Esophagus mucosa (tissue), 1 donor: ENCODE measurements at regions not wholly inside any gene's neighbourhood (a gene's known extent, or its start where the extent isn't known, plus 50 kb on each side); places are given as distances from the start of the nearest gene placed in this dataset.

Source experiments
- ATAC-seq: fragments of 200-7000 bp; cut with Tn5 transposase; one replicate; pipeline ENCODE4 v1.9.1; 2020
- donor health status: DM: yes; HTN: yes; CAD: no.

DNA sequence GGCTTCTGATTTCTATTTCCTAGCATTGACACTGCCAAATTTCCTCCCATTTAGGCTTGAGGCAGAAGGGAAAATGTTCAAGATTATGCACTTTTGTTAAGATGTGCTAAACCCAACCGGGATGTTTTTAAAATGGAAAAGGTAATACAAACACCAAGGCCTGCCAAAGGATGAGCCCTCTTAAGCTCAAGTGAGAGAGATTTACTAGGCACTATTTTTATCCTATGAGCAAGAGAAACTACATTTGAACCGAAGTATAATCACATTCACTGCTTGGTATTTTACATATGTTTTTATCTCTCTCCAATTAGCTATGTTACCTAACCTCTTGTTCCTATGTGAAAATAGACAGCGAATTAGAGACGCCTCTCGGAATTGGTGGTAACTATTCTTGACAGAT is 295.8 kb downstream of the GABRB3 start:
- no peak for ATAC-seq

DNA sequence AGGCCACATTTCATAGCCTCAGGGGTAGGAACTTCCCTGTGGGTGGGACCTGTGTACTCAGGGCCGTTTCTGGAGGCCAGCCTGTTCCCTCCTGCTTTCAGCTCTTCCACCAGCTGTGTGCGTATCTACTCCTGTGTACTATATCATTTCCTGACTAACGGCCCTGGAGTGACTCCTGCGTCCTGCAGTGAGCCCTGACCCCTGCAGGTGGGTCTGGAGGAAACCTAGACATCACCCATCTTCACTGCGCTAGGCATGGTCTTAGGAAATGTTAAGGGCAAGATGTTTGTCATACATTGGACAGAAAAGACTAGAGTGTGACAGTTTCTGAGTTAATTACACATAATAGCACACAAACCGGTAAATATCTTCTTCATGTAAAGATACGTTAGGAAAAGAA is 297.3 kb downstream of the GABRB3 start:
- ATAC-seq, result no peak

DNA sequence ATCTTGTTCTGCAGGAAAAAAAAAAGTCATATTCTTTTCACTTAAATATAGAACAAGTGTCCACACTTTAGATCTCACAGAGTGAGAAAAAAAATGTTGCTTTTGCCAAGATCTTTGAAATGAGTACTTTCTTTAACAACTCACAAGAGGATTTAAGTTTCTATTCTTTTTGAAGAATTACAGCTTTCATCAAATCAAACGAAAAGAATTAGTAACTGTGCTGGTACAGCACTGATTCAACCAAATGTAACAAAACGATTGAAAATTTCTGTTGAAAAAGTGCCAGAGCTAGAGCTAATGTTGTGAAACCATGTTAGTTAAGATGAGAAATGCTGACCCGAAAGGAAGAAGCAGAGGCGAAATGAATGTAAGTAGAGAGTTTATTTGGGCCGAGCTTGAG is 300.2 kb downstream of the GABRB3 start:
- ATAC-seq, result no peak

DNA sequence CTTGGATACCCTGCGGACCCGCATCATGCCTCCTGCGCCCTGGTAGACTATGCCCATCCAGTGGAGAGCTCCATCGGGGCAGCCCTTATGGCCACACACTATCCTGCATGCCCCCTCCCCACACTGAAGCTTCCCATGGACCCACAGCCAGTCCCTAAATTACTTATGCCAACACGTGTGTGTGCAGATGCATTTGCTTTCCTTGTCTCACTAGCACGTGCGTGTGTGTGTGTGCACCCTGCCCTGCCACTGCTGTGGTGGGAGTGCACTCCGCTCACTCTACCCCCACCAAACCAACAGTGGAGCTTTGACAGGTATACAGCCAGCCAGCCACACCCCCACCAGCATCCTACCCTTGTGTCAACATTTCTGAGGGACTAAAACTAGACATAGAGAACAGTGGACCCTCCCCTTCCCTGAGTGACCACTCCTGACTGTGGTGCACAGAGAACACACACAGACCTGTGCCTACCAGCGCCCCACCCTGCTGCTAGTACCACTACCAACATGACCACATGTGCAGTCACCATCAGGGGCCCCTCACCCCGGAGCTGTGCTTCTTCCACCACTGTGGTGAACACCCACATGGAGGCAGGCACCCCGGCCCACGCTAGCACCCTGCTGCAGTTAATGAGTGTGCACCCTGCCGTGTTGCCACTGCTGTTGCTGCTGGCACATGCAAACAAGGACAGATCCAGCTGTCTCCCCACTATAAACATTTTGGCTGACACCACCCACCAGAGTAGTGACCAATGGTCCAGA is 310.8 kb downstream of the GABRB3 start:
- no peak for ATAC-seq

DNA sequence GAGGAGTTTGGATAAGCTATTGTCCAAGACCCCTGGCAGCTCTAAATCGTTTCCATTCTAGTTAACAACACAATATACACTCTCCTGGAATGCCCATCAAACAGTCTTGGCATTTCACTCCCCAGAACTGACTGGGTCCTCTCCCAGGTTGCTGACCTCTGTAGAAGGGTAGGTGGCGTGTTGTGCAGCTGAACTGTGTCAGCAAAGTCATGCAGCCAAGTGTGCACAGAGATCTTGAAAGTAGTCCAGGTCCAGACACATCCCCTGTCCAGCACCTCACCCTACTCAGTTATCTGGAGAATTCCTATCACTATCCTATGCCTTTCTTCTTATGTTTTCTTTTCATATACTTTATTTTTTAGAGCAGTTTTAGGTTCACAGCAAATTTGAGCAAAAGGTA is 312.7 kb downstream of the GABRB3 start:
- ATAC-seq, result no peak

DNA sequence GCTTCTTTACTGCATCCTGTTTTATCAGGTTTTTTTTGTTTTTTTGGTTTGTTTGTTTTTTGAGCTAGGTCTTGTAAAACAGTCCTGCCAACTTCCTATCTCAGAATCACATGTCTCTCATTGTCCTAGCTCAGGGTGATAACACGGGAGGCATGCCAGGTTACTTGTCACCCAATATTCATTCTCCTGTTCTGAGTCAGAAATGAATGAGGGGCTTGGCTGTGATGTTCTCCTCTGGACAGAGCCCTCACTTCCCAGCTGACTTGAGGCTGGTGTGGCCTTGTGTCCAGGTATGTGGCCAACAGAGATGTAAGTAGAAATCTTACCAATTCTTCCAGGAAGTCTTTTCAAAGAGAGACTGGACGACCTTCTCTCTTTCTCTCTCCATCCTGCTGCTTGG is 317.0 kb downstream of the GABRB3 start:
- ATAC-seq, result no peak

DNA sequence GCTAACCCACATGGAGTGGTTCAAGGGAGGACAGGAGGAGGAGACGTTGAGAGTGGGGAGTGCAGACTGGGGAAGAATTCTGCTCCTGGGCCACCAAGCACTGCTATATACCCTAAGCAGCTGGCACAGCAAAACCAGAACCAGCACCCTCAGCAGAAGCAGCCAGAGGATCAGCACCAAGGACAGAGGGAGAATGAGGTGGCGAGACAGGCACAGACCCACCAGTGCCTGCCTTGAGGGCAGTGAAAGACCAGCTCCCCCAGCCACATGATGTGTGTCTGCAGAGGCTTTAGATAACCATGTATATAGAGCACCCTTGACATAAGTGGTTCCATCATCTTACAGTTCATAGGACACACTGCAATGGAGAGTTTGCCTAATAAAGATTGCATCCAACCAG is 319.0 kb downstream of the GABRB3 start:
- no peak for ATAC-seq

DNA sequence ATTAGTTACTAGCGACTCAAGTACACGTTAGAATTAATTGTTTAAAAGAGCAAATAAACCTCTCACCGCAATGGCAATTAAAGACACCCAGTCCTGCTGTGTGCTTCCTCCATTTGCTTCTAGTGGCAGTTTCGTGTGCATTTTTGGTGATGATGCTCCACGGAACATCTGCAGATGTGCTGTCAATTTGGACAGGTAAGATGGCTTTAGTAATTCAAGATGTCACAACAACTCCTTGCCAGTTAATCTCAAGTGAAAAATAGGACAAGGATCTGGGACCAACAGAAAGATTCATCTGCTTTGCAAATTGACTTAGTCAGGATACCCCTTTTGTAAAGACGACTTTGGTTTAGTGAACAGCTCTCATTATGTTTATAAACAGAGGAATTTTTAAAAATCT is 320.9 kb downstream of the GABRB3 start:
- no peak for ATAC-seq

DNA sequence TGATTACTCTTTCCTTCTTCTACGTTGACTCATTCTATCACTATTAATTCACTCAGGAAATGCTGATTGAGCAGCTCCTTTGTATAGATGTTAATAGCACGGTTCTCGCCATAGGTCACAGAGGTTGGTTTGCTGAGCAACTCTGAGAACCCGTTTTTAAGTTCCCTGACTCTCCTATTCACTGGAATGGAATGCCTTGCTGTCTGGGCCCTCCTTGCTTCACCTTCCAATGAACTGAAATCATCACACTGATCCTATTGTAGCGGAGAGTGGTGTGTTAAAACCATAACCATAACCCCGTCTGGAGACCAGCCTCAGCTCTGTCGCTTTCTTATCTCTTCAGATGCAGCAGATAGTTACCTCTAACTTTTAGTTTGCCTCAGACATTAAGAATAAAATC is 323.6 kb downstream of the GABRB3 start:
- no peak for ATAC-seq

DNA sequence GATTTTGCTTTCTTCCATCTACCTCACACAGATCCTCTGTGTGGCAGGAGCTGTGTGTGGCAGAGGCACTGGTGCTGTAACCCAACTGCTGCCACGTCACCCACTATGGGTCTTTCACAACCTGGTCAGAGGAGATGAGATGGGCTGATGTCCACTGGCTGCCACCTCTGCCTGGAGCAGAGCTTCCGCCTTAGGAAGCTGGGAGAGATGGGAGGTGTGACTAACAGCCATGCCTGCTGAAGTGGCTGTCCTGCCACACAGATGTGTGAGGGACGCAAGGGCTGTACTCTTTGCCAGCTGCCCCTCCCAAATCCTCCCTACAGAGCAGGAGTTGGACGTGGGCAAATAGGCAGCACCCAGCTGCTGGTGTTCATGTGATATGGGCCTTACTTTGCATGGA is 329.5 kb downstream of the GABRB3 start:
- ATAC-seq, result no peak

DNA sequence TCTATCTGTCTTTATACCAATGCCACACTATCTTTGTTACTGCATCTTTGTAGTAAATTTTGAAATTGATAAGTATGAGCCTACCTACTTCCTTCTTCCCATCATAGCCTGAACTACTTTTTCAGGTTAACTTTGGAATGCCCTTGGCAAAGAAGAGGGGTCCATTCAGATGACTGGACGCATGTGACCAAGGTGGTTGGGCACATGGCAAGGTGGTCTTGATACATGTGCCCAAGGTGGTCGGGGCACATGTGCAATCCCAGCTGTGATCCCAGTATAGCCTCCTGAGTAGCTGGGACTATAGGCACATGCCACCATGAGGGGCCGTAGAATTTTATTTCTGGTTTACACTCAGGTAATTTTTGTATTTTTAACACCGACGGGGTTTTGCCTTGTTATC is 330.2 kb downstream of the GABRB3 start:
- ATAC-seq, result no peak

DNA sequence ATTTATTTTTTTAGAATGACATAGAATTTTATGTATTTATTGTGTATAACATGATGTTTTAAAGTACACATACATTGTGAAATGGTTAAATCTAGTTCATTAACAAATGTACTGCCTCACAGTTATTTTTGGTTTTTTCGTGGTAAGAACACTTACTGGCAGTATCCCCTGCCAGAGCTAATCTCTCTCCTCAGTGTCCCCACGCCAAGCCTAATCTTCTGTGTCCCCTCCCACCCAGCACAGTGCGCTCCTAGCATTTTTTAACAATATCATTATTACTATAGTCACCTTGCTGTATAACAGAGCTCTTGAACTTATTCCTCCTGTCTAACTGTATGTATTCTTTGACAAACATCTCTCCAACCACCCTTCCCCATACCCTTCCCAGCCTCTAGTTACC is 333.2 kb downstream of the GABRB3 start:
- no peak for ATAC-seq

DNA sequence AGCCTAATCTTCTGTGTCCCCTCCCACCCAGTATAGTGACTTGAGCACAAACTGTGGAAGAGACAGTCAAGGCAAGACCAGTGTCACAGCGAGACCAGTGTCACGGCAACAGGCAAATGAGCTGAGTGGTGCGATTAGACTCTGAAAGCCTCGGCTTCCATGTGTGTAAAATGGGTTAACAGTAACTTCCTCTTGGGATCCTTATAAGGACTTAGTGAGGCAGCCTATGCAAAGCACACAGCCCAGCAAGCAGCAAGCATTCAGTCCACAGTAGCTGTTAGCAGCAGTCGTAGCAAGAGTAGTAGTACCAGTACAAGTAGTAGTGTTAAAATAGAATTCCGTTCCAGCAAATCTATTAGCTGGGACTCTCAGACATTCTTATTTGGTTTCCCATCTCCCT is 334.1 kb downstream of the GABRB3 start:
- ATAC-seq, result no peak

DNA sequence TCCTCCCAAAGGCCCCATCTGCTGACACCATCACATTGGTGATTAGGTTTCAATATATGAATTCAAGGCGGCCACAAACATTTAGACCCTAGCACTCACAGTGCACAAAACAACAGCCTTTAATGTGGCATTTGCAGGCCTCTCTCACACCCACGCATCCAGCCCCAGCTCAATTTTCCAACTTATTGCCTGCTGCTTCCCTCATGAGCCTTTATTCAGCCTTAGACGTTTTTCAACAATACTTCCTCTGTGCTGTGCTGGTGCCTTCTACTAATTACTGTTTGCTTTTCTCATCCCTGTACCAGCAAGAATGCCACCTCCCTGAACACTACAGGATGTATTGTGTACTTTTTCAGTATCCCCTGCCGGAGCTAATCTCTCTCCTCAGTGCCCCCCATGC is 334.6 kb downstream of the GABRB3 start:
- no peak for ATAC-seq

DNA sequence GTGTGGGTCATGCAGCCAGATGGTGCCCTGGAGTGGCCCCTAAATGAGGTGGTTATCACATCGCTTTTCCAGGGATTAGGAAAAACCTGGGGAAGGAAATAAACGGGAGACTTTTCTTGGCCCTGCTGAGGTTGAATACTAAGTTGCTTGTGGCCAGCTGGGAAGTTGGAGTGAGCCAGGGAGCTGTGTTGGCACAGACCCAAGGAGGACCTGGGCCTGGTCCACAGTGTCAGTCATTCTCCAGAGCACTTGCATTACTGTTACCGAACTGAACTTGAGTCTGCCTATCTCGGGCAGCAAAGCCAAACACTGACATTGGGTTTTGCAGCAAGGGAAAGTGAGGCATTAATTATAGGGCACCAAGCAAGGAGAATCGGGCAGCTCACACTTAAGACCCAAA is 339.0 kb downstream of the GABRB3 start:
- ATAC-seq, result no peak

DNA sequence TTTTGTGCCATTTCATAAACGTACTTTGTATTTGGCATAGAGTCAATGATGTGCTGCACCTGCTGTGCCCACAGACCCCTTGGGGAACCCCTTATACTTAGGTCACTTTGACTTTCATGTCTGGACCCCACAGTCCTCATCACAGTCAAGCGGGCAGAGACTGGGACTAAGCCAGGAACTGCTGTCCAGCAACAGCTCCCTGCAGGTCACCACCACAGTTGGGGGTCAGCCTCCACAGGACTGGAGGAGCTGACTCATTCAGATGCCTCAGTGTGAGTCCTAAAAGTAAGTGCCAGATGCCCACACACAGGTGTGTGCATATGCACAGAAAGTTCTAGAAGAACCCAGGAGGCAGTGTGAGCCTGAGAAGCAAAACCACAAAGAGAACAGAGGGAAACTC is 339.8 kb downstream of the GABRB3 start:
- no peak for ATAC-seq

DNA sequence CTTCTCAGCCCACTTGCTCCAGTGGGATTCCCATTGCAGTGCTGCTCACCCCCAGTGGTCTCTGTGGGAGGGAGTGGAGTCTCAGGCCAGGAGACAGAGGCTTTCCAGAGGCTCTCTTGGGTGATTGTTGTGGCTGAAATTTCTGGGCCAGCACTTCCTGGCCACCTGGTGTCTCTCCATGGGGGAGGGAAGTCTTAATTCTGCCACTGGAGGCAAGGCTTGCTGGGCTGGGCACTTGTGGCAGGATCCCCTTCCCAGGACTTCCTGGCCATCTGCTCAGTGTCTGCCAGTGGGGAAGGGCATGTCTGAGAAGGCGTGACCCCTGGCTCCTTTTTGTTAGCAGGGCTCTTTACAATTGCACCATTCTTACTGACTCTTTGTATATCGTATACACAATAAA is 351.8 kb downstream of the GABRB3 start:
- no peak for ATAC-seq

DNA sequence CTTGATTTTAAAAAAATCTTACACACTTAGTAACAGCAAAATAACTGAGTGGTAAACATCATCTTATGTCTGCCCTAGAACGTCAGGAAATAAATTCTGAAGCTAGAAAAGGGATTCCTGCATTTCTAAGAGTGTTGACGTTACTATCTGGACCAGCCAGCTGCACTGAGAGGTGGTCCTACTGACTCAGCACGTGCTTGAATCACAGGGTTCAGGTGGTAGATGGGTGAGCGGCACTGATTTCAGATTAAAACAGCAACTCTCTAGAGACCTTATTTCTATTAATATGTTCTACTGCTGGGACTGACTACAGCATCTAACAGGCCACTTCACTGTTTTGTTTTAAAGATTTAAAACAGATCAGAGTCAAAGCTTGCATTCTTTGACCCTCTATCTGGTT is 377.2 kb downstream of the GABRB3 start:
- no peak for ATAC-seq

DNA sequence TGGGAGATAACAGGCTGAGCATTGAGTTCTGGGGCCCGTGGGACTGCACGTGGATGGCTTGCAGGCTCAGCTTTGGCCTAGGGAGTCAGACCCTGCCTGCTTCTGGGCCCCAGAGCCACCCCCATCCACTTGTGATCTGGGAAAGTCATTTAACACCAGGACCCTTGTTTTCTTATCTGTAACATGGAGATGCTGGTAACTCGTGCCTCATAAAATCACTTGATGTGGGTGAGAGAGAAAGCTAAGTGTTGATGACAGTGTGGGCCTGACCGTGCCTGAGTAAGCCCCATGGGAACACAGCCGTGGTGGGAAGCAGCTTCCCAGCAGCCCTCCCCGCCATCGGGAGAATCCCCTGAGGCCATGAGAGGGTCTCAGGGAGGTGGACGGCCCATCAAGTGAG is 378.1 kb downstream of the GABRB3 start:
- no peak for ATAC-seq

DNA sequence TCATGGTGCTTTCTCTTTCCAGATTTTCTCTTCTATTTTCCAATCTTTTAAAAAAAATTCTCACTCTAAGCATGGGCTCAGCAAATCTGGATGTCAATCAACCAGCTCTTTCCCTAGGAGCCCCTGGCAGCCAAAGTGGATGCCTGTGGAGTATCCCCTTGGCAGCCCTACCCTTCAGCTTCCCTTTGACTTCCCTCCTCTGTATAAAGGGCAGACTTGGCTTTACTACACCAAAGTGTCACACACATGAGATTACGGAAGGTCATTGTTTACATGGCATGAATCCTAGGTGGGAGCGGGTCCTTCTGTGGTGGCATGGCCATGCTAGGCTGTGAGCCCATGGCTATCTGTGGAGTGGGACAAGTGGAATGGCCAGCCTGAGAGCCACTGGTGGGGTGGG is 379.9 kb downstream of the GABRB3 start:
- no peak for ATAC-seq

DNA sequence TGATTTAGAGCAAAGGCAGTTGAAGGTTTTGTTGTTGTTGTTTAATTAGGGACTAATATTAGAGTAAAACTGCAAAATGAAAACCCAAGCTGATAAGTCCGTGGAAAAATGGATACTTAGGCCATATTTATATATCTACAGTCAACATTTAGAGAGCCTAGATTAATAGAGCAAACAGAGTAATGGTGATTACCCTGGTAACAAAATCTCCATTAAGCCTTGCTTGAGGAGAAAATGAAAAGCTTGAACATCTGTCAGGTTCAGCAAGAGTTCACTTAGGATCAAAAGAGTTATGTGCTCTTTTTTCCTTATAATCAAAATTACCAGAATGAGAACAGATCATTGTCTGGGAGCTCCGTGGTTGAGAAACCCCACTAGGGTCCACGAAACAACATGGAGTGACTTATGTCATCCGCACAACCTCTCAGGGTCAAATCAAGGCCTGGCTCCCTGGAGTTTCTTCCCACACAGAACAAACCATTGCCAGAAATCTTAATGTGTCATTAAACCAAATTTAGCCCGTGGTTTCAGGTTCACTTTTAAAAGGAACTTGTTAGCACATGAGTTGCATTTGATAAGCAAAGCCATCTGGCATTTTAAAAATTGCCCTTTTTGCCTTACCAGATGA is 381.2 kb downstream of the GABRB3 start:
- ATAC-seq, result no peak

DNA sequence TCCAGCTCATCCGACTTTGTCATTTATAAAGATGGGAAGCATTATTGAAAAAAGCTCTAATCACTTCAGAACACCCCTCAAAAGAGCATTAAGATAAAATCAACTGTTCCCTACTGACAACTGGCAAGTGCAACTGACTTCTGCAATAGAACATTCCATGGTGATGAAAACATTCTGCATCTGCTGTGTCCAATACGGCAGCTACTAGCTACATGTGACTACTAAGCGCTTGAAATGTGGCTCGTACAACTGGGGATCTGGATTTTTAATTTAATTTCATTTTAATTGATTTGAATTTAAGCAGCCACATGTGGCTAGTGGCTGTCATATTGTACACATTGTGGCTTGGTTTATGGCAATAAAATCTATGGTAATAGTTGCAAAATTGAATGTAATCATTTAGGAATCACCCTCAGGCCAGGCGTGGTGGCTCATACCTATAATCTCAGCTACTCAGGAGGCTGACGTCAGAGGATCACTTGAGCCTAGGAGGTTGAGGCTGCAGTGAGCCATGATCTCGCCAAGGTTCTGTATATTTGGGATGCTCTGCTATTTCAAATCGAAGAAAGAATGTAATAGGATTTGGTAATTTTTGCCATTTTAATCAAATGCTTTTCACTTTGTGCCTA is 390.3 kb downstream of the GABRB3 start:
- ATAC-seq, result no peak

DNA sequence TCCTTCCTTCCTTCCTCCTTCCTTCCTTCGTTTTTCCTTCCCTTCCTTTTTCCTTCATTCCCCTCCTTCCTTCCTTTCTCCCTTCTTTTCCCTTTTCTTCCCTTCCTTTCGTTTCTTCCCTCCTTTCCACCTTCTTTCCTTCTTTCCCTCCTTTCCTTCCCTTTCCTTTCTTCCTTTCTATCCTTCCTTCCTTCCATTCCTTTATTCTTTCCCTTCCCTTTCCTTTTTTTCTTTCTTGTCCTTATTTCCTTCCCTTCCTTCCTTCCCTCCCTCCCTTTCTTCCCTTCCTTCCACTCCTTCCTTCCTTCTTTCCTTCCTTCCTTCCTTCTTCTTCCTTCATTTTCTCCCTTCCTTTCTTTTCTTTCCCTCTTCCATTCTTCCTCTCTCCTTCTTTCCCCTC is 394.6 kb downstream of the GABRB3 start:
- no peak for ATAC-seq

DNA sequence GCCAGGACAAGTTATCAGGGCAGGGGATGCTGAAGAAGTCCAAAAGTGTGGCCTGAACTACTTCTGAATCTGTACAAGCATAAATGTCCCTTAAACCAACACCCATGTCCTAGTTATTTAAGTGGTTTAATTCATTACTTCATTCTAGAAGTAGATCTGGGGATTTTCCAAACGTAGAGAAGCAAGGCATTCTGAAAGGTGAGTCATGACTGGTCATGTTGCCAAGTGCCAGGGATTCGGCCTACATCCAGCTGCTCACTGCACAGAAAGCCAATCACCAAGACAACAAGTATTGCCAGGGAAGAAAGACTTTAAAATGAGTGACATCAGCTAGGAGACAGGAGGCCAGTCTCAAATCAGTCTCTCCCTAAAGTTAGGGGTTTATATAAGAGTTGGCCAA is 396.6 kb downstream of the GABRB3 start:
- no peak for ATAC-seq
